Epithelial cell of proximal tubule (primary cell): ENCODE measurements at regions not wholly inside any gene's neighbourhood (a gene's known extent, or its start where the extent isn't known, plus 50 kb on each side); places are given as distances from the start of the nearest gene placed in this dataset.

ENCODE experiments used
- DNase-seq: peaks from one replicate; pipeline ENCODE4 v3.0.0-alpha.2; 2011; ENCODE audit warnings: low read depth
- H3K4me3 ChIP-seq: 2 replicates; pipeline ENCODE4 v1.5.1; 2011; ENCODE audit warnings: low read depth, mild to moderate bottlenecking, low read length
- TF ChIP-seq, protein P1 (sequence below): conservative IDR thresholded peaks from 2 replicates; pipeline ENCODE4 v1.5.1; 2012; ENCODE audit warnings: low read depth, mild to moderate bottlenecking, low read length

DNA sequence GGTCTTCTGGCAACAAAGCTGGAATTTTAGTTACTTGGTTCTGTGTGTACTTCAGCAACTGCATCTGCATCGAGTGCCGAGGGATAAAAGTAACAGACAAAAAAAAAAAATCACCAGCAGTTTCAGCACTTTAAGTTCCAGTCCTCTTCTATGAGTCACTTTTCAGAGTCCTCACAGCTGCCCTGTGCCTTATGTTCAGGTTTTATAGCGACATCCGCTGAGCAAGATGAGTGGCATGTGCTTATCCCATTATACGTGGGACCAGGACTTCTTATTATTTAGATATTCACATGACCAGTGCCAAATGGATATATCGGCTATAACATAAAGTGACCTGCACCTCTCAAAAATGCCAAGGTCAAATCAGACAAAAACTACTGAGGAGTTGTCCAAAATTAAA is 242.9 kb downstream of the FOXA2 start:
- H3K4me3 ChIP-seq: no peak overlapping the region
- TF ChIP-seq, protein P1, sequence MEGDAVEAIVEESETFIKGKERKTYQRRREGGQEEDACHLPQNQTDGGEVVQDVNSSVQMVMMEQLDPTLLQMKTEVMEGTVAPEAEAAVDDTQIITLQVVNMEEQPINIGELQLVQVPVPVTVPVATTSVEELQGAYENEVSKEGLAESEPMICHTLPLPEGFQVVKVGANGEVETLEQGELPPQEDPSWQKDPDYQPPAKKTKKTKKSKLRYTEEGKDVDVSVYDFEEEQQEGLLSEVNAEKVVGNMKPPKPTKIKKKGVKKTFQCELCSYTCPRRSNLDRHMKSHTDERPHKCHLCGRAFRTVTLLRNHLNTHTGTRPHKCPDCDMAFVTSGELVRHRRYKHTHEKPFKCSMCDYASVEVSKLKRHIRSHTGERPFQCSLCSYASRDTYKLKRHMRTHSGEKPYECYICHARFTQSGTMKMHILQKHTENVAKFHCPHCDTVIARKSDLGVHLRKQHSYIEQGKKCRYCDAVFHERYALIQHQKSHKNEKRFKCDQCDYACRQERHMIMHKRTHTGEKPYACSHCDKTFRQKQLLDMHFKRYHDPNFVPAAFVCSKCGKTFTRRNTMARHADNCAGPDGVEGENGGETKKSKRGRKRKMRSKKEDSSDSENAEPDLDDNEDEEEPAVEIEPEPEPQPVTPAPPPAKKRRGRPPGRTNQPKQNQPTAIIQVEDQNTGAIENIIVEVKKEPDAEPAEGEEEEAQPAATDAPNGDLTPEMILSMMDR: no peak
- DNase-seq: no peak

DNA sequence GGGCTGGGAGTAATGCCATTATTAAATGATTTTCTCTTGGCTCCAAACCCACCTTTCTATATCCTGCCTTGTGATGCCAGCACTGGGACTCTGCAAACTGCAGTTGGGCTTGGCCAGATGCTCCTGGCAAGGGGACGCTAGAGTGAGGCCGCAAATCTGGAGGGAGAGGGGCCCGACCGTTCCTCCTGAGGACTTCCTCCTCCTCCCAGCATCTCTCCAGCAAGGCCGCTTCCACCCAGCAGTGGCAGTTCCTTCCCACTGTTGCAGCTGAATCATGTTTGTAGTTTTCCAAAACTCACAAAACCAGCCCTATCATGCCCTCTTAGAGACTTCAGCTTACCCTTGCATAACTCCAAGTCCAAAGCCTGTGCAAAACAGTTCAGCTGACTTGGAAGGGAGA is 244.4 kb downstream of the FOXA2 start:
- TF ChIP-seq, protein P1: no peak
- H3K4me3 ChIP-seq: no peak overlapping the region
- no peak for DNase-seq

DNA sequence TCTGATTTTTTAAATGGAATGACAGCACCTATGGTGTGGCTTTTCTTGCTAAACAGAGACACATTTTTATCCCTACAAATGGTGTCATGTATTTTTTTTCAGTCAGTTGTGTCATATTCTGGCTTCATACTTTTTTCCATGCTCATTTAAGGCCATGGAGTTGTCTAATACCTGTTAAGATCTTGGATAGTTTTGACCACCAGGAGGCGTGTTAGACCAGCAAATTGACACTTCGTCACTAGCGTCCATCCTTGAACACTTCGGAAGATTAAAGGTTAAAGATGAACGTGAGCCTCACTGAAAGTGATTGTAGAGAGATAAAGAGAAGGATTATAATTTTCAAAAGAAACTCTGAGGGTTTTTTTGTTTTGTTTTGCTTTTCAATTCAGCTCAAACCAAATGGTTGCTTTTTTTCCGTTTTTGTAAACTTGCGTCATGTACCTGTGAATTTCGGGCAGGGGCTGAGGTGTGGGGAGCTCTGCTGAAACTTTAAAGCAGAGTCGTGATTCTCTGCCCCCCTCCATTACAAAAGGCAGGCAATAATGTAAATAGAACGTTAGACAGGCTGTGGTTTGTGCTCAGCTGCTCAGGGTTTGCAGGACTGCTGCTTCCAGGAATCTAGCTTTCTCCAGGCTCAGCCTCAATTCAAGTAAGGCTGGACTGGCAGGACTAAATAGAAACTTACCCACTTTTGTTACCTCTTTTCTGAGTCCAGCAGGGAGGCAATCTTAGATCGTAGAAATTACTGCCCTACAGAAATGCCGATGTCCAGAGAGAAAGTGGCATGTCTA is 245.1 kb downstream of the FOXA2 start:
- no peak overlapping the region for H3K4me3 ChIP-seq
- DNase-seq: peak; percentile 15
- TF ChIP-seq, protein P1: peak; percentile 84

DNA sequence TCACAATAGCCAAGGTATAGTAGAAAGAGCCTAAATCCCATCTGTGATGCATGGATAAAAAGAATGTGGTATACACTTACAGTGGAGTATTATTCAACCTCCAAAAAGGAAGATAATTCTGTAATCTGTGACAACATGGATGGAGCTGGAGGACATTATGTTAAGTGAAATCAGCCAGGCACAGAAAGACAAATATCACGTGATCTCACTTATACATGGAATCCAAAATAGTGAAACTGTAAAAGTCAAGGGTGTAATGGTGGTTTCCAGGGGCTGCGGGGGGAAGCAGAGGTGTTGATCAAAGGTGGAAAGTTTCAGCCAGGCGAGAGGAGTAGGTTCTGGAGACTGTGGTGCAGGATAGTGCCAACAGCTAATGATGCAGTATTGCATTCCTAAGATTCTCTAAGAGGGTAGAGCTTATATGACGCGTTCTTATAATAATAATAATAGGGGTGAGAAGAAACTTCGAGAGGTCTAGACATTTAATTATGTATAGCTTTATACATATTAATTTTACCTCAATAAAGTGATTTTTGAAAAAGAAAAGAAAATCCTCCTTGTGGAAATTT is 246.1 kb downstream of the FOXA2 start:
- TF ChIP-seq, protein P1: no peak
- no peak for DNase-seq
- no peak overlapping the region for H3K4me3 ChIP-seq

DNA sequence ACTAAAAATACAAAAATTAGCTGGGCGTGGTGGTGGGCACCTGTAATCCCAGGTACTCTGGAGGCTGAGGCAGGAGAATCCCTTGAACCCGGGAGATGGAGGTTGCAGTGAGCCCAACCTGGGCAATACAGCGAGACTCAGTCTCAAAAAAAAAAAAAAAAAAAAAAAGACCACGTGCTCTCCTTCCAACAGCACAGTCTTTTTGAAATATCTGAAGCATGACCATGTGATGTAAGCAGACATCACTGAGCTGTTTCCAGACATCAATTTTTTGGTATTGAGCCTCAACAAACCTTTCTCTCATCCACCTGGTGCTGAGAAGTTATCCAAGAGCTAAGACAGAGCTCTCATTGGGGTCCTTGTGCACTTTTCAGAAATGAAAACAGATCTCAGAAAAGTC is 249.2 kb downstream of the FOXA2 start:
- TF ChIP-seq, protein P1: no peak
- no peak overlapping the region for H3K4me3 ChIP-seq
- no peak for DNase-seq

DNA sequence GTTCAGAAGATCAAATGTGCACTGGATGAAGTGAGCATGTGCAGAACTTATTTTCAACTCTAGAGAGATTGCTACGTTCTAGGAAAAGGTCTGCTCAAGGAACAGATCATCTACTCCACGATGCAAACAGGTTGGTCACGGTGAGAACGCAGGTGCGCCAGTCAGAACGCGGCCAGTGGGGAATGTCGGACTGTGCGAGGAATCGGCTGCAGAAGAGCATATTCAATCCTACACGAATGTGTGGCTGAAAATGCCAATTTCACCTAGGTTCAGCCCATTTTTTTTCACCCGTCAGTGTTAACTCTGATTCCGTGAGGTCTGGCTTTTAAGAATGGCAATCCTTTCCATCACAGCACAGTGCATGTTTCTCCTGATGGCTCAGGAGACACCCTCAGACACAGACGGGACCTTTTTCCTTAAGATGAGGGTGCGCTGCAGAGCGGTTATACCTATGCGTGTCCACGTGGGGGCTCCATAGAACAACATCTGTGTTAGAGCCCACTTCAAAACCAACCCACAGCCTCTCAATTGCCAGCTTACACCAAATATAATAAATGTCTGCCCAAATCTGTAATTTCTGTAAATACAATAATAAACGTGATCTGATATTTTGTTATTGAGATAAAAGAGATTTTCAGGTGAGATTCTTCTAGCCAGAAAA is 250.4 kb downstream of the FOXA2 start:
- TF ChIP-seq, protein P1: peak; percentile 84
- DNase-seq: no peak
- H3K4me3 ChIP-seq: no peak overlapping the region
